ENCODE measurements at regions not wholly inside any gene's neighbourhood (a gene's known extent, or its start where the extent isn't known, plus 50 kb on each side); places are given as distances from the start of the nearest gene placed in this dataset.

- no peak overlapping the region for H3K4me3 ChIP-seq (ENCODE audit: low read length)
- no peak for DNase-seq (ENCODE audit: low read depth)
- TF ChIP-seq CTCF (IDR thresholded peaks at IDR 0.05; ENCODE audit: insufficient read depth, low read depth, low read length, missing control alignments) = no peak
Measured at GRCh38 chr3:102972350-102972749, 537.5 kb downstream of the ZPLD1 start.

- no peak for DNase-seq (ENCODE audit: low read depth)
- no peak overlapping the region for H3K4me3 ChIP-seq (ENCODE audit: low read length)
- TF ChIP-seq CTCF (IDR thresholded peaks at IDR 0.05; ENCODE audit: insufficient read depth, low read depth, low read length, missing control alignments) = no peak
Measured at GRCh38 chr3:102974333-102974732, 539.5 kb downstream of the ZPLD1 start.

GRCh38 chr3:102979191-102979590, 544.4 kb downstream of the ZPLD1 start:
- DNase-seq (ENCODE audit: low read depth) = no peak
- TF ChIP-seq CTCF (IDR thresholded peaks at IDR 0.05; ENCODE audit: insufficient read depth, low read depth, low read length, missing control alignments) = no peak
- H3K4me3 ChIP-seq (ENCODE audit: low read length) = no peak overlapping the region

- H3K4me3 ChIP-seq (ENCODE audit: low read length) = no peak overlapping the region
Measured at GRCh38 chr3:102979682-102980354, 545.0 kb downstream of the ZPLD1 start.

GRCh38 chr3:102980355-102980696, 545.5 kb downstream of the ZPLD1 start:
- no peak overlapping the region for H3K4me3 ChIP-seq (ENCODE audit: low read length)
- no peak for DNase-seq (ENCODE audit: low read depth)
- TF ChIP-seq CTCF (IDR thresholded peaks at IDR 0.05; ENCODE audit: insufficient read depth, low read depth, low read length, missing control alignments) = no peak

More at GRCh38 chr3:102979682-102980354, 545.0 kb downstream of the ZPLD1 start:
- peak; percentile 50 for DNase-seq (ENCODE audit: low read depth)
- no peak for TF ChIP-seq CTCF (IDR thresholded peaks at IDR 0.05; ENCODE audit: insufficient read depth, low read depth, low read length, missing control alignments)

- TF ChIP-seq CTCF (IDR thresholded peaks at IDR 0.05; ENCODE audit: insufficient read depth, low read depth, low read length, missing control alignments) = no peak
- no peak overlapping the region for H3K4me3 ChIP-seq (ENCODE audit: low read length)
- no peak for DNase-seq (ENCODE audit: low read depth)
Measured at GRCh38 chr3:103002425-103003176, 567.8 kb downstream of the ZPLD1 start.
